ENCODE measurements at regions not wholly inside any gene's neighbourhood (a gene's known extent, or its start where the extent isn't known, plus 50 kb on each side); places are given as distances from the start of the nearest gene placed in this dataset.

DNA sequence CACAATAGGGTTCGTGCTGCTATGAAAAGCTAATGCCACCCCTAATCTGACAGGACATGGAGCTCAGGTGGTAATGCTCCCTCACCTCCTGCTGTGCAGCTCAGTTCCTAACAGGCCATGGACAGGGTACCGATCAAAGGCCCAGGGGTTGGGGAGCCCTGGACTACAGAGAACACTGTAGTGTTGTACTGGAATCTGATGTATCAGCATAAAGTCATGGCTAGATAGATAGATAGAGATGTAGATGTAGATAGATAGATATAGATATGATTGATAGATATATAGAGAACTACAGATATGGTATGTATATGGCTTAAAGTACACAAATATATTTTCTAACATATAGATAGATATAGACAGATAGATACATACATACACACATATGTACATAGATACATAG is 112.3 kb upstream of the MPPED2 start:
- Histone ChIP-seq H3K4me3 (ENCODE audit: low read length) (no peak overlapping the region), H3K4me1 (ENCODE audit: insufficient read depth, low read length) (no peaks in the 10 kb centered on the region), H3K79me2 (ENCODE audit: low read length) (no peaks in the 10 kb centered on the region), H2AFZ (ENCODE audit: low read length) (no peak overlapping the region), H3F3A (ENCODE audit: low read length, unreplicated experiment) (no peaks in the 10 kb centered on the region), H3K9me3 (ENCODE audit: low read length) (no peaks in the 10 kb centered on the region), H3K27me3 (ENCODE audit: low read length) (no peaks in the 10 kb centered on the region), H3K36me3 (ENCODE audit: low read depth, low read length) (no peaks in the 10 kb centered on the region), H3K4me2 (ENCODE audit: low read length) (no peak overlapping the region), H3K9me2 (replicated peaks; ENCODE audit: low read length) (no peaks in the 10 kb centered on the region), H4K20me1 (ENCODE audit: low read length) (no peaks in the 10 kb centered on the region), H3K9ac (ENCODE audit: low read length) (no peak overlapping the region), H3K27ac (ENCODE audit: low read length) (no peak overlapping the region)
- ChIA-PET POLR2A (ENCODE audit: unreplicated experiment) (no interaction called here), CTCF (no interaction called here)
- TF ChIP-seq, protein P1, sequence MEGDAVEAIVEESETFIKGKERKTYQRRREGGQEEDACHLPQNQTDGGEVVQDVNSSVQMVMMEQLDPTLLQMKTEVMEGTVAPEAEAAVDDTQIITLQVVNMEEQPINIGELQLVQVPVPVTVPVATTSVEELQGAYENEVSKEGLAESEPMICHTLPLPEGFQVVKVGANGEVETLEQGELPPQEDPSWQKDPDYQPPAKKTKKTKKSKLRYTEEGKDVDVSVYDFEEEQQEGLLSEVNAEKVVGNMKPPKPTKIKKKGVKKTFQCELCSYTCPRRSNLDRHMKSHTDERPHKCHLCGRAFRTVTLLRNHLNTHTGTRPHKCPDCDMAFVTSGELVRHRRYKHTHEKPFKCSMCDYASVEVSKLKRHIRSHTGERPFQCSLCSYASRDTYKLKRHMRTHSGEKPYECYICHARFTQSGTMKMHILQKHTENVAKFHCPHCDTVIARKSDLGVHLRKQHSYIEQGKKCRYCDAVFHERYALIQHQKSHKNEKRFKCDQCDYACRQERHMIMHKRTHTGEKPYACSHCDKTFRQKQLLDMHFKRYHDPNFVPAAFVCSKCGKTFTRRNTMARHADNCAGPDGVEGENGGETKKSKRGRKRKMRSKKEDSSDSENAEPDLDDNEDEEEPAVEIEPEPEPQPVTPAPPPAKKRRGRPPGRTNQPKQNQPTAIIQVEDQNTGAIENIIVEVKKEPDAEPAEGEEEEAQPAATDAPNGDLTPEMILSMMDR (conservative IDR thresholded peaks at IDR 0.05; ENCODE audit: low read depth, low read length), result no peak
- no peak for TF ChIP-seq EZH2 (IDR thresholded peaks at IDR 0.05; ENCODE audit: low read length, unreplicated experiment)
- intact Hi-C loops (cut with micrococcal nuclease), result no loop called here
- ATAC-seq (no peak), DNase-seq (no peak)
- no TSS peak for BruUV-seq (replicated peaks)

DNA sequence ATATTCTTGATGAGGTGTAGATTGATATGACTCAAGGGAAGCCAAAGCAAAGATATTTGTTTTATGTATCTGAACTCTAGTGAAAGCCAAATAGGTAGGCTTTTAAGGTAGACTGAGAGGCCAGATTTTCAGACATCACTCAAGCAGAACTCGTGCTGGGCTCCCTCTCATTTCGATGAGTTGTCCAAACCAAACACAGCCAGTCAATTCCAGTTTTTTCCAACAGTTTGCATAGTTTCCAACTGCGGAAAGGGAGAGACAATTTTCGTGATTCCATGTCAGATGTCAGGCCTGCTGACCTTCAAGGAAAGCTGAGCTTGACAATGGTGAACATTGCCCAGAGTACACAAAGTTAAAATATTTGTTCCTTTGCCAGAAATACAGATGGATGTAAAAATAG is 110.9 kb upstream of the MPPED2 start:
- ATAC-seq (no peak), DNase-seq (no peak)
- intact Hi-C loops (cut with micrococcal nuclease), result no loop called here
- Histone ChIP-seq H3K9me3 (ENCODE audit: low read length) (no peaks in the 10 kb centered on the region), H2AFZ (ENCODE audit: low read length) (no peak overlapping the region), H3K9me2 (replicated peaks; ENCODE audit: low read length) (no peaks in the 10 kb centered on the region), H3K36me3 (ENCODE audit: low read depth, low read length) (no peaks in the 10 kb centered on the region), H3K9ac (ENCODE audit: low read length) (no peak overlapping the region), H3K27me3 (ENCODE audit: low read length) (no peaks in the 10 kb centered on the region), H3K79me2 (ENCODE audit: low read length) (no peaks in the 10 kb centered on the region), H3K27ac (ENCODE audit: low read length) (no peak overlapping the region), H4K20me1 (ENCODE audit: low read length) (no peaks in the 10 kb centered on the region), H3K4me1 (ENCODE audit: insufficient read depth, low read length) (no peaks in the 10 kb centered on the region), H3K4me2 (ENCODE audit: low read length) (no peak overlapping the region), H3F3A (ENCODE audit: low read length, unreplicated experiment) (no peaks in the 10 kb centered on the region), H3K4me3 (ENCODE audit: low read length) (no peak overlapping the region)
- BruUV-seq (replicated peaks), result no TSS peak
- POLR2A ChIA-PET (ENCODE audit: unreplicated experiment), result no interaction called here
- CTCF ChIA-PET, result no interaction called here
- TF ChIP-seq EZH2 (IDR thresholded peaks at IDR 0.05; ENCODE audit: low read length, unreplicated experiment), result no peak
- TF ChIP-seq EZH2phosphoT487 (IDR thresholded peaks at IDR 0.05; ENCODE audit: borderline replicate concordance, low read length), result no peak
- TF ChIP-seq, protein P1 (conservative IDR thresholded peaks at IDR 0.05; ENCODE audit: low read depth, low read length), result no peak

DNA sequence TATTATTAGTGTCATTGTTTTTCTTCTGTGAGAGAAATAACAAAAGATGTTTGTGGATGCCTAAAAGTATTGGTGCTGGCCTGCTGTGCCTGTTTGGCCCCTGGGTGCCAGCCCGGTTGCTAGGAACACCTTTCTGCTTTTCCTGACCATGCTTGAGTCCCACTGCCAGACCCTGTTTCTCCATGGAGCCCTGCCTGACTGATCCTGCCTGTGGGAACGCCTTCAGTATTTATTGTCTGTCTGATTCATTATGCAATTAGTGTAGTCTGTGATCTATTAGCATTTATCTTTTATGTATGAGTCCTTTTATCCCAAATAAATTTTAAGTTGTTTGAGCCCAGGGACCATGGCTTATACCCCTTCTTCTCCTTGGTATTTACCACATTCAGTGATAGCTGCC is 98.6 kb upstream of the MPPED2 start:
- TF ChIP-seq, protein P1 (conservative IDR thresholded peaks at IDR 0.05; ENCODE audit: low read depth, low read length), result no peak
- TF ChIP-seq EZH2 (IDR thresholded peaks at IDR 0.05; ENCODE audit: low read length, unreplicated experiment) (no peak), EZH2phosphoT487 (IDR thresholded peaks at IDR 0.05; ENCODE audit: borderline replicate concordance, low read length) (no peak)
- DNase-seq (no peak), ATAC-seq (no peak)
- Histone ChIP-seq H3K27ac (ENCODE audit: low read length) (no peak overlapping the region), H3K9me2 (replicated peaks; ENCODE audit: low read length) (no peaks in the 10 kb centered on the region), H4K20me1 (ENCODE audit: low read length) (no peaks in the 10 kb centered on the region), H3K36me3 (ENCODE audit: low read depth, low read length) (no peaks in the 10 kb centered on the region), H3K9me3 (ENCODE audit: low read length) (peaks cover 3% of the 10 kb centered on the region; the same call in 1 of the 2 replicates), H3K4me1 (ENCODE audit: insufficient read depth, low read length) (no peaks in the 10 kb centered on the region), H3K4me3 (ENCODE audit: low read length) (no peak overlapping the region), H3K79me2 (ENCODE audit: low read length) (no peaks in the 10 kb centered on the region), H3K27me3 (ENCODE audit: low read length) (no peaks in the 10 kb centered on the region), H3F3A (ENCODE audit: low read length, unreplicated experiment) (no peaks in the 10 kb centered on the region), H2AFZ (ENCODE audit: low read length) (no peak overlapping the region), H3K4me2 (ENCODE audit: low read length) (no peak overlapping the region), H3K9ac (ENCODE audit: low read length) (no peak overlapping the region)
- no TSS peak for BruUV-seq (replicated peaks)
- intact Hi-C loops (cut with micrococcal nuclease), result no loop called here
- ChIA-PET POLR2A (ENCODE audit: unreplicated experiment) (no interaction called here), CTCF (no interaction called here)

Data from PC-3 (cell line).